ENCODE measurements at regions not wholly inside any gene's neighbourhood (a gene's known extent, or its start where the extent isn't known, plus 50 kb on each side); places are given as distances from the start of the nearest gene placed in this dataset.

GRCh38 chr3:160088492-160089137, 100.0 kb downstream of the IL12A start (continued):
- no peak for TF ChIP-seq ESRRA (IDR thresholded peaks at IDR 0.05; ENCODE audit: borderline replicate concordance, low read length)
- no peak for TF ChIP-seq CHD2 (IDR thresholded peaks at IDR 0.05; ENCODE audit: low read length, partially characterized antibody)
- no peak for TF ChIP-seq EHF (CRISPR knock-in tag; IDR thresholded peaks at IDR 0.05)
- TF ChIP-seq CTCF (IDR thresholded peaks at IDR 0.05): no peak
- TF ChIP-seq ZNF302 (CRISPR knock-in tag; IDR thresholded peaks at IDR 0.05): no peak
- no peak for TF ChIP-seq TFCP2L1 (CRISPR knock-in tag; IDR thresholded peaks at IDR 0.05)
- no peak for TF ChIP-seq FOSB (CRISPR knock-in tag; IDR thresholded peaks at IDR 0.05)

DNA sequence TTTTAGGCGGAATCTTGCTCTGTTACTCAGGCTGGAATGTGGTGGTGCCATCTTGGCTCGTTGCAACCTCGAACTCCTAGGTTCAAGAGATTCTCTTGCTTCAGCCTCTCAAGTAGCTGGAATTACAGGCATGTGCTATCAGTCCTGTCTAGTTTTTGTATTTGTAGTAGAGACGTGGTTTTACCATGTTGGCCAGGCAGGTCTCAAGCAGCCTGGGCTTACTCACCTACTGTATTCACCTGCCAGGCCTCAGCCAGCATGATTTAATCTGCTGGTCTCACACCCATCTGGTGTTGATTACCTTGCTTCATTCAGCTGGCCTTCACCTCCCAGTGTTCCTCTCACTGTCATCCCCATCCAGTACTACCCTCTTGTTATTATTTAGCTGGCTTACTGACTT, 102.0 kb downstream of the IL12A start:
- TF ChIP-seq POLR2AphosphoS2 (conservative IDR thresholded peaks at IDR 0.05; ENCODE audit: low read length) (no peak), ZNF302 (CRISPR knock-in tag; IDR thresholded peaks at IDR 0.05) (no peak), JUNB (IDR thresholded peaks at IDR 0.05) (no peak), RCOR1 (IDR thresholded peaks at IDR 0.05; ENCODE audit: low read depth, low read length) (no peak), HEYL (CRISPR knock-in tag; IDR thresholded peaks at IDR 0.05) (no peak), NFE2L2 (conservative IDR thresholded peaks at IDR 0.05; ENCODE audit: low read length) (no peak), E2F6 (IDR thresholded peaks at IDR 0.05; ENCODE audit: borderline replicate concordance, low read depth) (no peak), CBX8 (IDR thresholded peaks at IDR 0.05) (no peak), ZSCAN20 (CRISPR knock-in tag; IDR thresholded peaks at IDR 0.05) (no peak), HOXB13 (CRISPR knock-in tag; IDR thresholded peaks at IDR 0.05; ENCODE audit: low read depth) (no peak), NR3C1 (IDR thresholded peaks at IDR 0.05) (no peak), SMC3 (IDR thresholded peaks at IDR 0.05) (no peak), POLR2A (IDR thresholded peaks at IDR 0.05; ENCODE audit: low read length) (no peak), EHMT2 (IDR thresholded peaks at IDR 0.05; ENCODE audit: low read depth) (no peak), REST (IDR thresholded peaks at IDR 0.05) (no peak), MAX (IDR thresholded peaks at IDR 0.05) (no peak)
- TF ChIP-seq, protein P1, sequence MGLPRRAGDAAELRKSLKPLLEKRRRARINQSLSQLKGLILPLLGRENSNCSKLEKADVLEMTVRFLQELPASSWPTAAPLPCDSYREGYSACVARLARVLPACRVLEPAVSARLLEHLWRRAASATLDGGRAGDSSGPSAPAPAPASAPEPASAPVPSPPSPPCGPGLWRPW (IDR thresholded peaks at IDR 0.05): no peak
- TF ChIP-seq, protein P2, sequence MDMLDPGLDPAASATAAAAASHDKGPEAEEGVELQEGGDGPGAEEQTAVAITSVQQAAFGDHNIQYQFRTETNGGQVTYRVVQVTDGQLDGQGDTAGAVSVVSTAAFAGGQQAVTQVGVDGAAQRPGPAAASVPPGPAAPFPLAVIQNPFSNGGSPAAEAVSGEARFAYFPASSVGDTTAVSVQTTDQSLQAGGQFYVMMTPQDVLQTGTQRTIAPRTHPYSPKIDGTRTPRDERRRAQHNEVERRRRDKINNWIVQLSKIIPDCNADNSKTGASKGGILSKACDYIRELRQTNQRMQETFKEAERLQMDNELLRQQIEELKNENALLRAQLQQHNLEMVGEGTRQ (IDR thresholded peaks at IDR 0.05): no peak
- no peak overlapping the region for H3K4me3 ChIP-seq
- H3K4me2 ChIP-seq: no peak overlapping the region
- no peak for FAIRE-seq
- no peak for ATAC-seq
- H3K4me1 ChIP-seq: no peaks in the 10 kb centered on the region
- no peaks in the 10 kb centered on the region for H3K9me3 ChIP-seq
- DNase-seq (ENCODE audit: low read depth in 1 of 2, low spot score in 1 of 2): no peak
- CTCF ChIA-PET: no interaction called here
- H3K27ac ChIP-seq: no peak overlapping the region
- 86% methylated on average over 4 of the region's 4 CpGs for WGBS (ENCODE audit: missing lambda C conversion rate)
- POLR2A ChIA-PET: interaction anchor here (0.6 kb wide), 1 partner anchor 28 kb away, joined by 3 read pairs; no protein-coding TSS in a partner anchor
